ENCODE measurements at regions not wholly inside any gene's neighbourhood (a gene's known extent, or its start where the extent isn't known, plus 50 kb on each side); places are given as distances from the start of the nearest gene placed in this dataset.

DNA sequence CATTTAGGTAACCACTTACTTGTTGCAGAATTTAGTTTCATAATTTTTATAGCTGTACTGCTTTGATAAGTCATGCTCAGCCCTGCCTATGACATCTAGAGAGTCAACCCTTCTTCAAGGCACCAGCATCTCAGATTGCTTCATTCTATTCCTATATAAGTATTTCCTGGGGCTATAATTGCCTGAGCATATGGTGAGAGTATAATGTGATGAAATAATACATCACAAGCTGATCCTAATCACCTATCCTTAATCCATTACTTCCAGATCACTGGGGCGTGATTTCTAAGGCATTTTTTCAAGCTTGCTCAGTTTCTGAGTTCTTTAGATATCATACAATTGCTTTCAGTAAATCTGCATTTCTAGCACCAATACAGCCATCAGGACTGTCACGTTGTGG is 200.0 kb upstream of the NPY2R start:
- H3K9me3 ChIP-seq (ENCODE audit: low read depth) = no peaks in the 10 kb centered on the region
- DNase-seq (ENCODE audit: low spot score) = no peak
- no peaks in the 10 kb centered on the region for H3K4me1 ChIP-seq (ENCODE audit: insufficient read depth)
- no peak for TF ChIP-seq EZH2 (IDR thresholded peaks at IDR 0.05; ENCODE audit: borderline replicate concordance)
- TF ChIP-seq EZH2phosphoT487 (IDR thresholded peaks at IDR 0.05; ENCODE audit: low read depth, severe bottlenecking, unreplicated experiment) = no peak
- TF ChIP-seq, protein P1, sequence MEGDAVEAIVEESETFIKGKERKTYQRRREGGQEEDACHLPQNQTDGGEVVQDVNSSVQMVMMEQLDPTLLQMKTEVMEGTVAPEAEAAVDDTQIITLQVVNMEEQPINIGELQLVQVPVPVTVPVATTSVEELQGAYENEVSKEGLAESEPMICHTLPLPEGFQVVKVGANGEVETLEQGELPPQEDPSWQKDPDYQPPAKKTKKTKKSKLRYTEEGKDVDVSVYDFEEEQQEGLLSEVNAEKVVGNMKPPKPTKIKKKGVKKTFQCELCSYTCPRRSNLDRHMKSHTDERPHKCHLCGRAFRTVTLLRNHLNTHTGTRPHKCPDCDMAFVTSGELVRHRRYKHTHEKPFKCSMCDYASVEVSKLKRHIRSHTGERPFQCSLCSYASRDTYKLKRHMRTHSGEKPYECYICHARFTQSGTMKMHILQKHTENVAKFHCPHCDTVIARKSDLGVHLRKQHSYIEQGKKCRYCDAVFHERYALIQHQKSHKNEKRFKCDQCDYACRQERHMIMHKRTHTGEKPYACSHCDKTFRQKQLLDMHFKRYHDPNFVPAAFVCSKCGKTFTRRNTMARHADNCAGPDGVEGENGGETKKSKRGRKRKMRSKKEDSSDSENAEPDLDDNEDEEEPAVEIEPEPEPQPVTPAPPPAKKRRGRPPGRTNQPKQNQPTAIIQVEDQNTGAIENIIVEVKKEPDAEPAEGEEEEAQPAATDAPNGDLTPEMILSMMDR (IDR thresholded peaks at IDR 0.05; ENCODE audit: poor library complexity) = no peak
- H3K4me3 ChIP-seq = no peak overlapping the region
- H2AFZ ChIP-seq = no peak overlapping the region
- H3K36me3 ChIP-seq (replicated peaks; ENCODE audit: insufficient read depth, low read depth) = no peaks in the 10 kb centered on the region
- no peaks in the 10 kb centered on the region for H3K79me2 ChIP-seq
- H3K4me2 ChIP-seq = no peak overlapping the region
- no peak overlapping the region for H3K27ac ChIP-seq
- no peaks in the 10 kb centered on the region for H3K9me2 ChIP-seq (replicated peaks; ENCODE audit: insufficient read depth)
- H3K27me3 ChIP-seq = no peaks in the 10 kb centered on the region
- no peaks in the 10 kb centered on the region for H4K20me1 ChIP-seq (ENCODE audit: insufficient read depth, poor library complexity, severe bottlenecking)
- 85% methylated on average over 2 of the region's 2 CpGs for WGBS (ENCODE audit: low lambda C conversion rate, missing lambda C conversion rate)

DNA sequence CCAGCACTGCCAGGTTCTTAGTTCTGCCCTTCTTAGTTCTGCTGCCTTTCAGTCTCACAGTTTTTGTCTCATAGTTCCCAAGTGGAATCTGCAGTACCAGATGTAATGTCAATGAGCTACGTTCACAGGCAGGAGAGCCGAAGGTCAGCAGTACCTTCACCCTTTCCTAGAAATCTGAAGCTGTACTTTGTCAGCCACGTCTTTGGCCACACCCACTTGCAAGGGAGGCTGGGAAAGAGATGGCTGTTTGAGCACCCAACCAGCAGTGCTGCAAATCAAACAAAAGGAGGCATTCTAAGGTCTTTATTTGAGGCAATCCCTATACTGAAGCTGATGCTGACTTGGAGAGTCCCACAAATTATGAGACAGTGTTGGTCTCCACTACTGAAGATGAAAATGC is 199.1 kb upstream of the NPY2R start:
- TF ChIP-seq EZH2 (IDR thresholded peaks at IDR 0.05; ENCODE audit: borderline replicate concordance) (no peak), EZH2phosphoT487 (IDR thresholded peaks at IDR 0.05; ENCODE audit: low read depth, severe bottlenecking, unreplicated experiment) (no peak)
- TF ChIP-seq, protein P1 (IDR thresholded peaks at IDR 0.05; ENCODE audit: poor library complexity) = no peak
- Histone ChIP-seq H3K27me3 (no peaks in the 10 kb centered on the region), H3K4me1 (ENCODE audit: insufficient read depth) (no peaks in the 10 kb centered on the region), H3K36me3 (replicated peaks; ENCODE audit: insufficient read depth, low read depth) (no peaks in the 10 kb centered on the region), H3K27ac (no peak overlapping the region), H3K4me2 (no peak overlapping the region), H3K9me3 (ENCODE audit: low read depth) (no peaks in the 10 kb centered on the region), H3K4me3 (no peak overlapping the region), H4K20me1 (ENCODE audit: insufficient read depth, poor library complexity, severe bottlenecking) (no peaks in the 10 kb centered on the region), H2AFZ (no peak overlapping the region), H3K79me2 (no peaks in the 10 kb centered on the region), H3K9me2 (replicated peaks; ENCODE audit: insufficient read depth) (no peaks in the 10 kb centered on the region)
- DNase-seq (ENCODE audit: low spot score) = no peak
- 69% methylated on average over 3 of the region's 3 CpGs for WGBS (ENCODE audit: low lambda C conversion rate, missing lambda C conversion rate)

DNA sequence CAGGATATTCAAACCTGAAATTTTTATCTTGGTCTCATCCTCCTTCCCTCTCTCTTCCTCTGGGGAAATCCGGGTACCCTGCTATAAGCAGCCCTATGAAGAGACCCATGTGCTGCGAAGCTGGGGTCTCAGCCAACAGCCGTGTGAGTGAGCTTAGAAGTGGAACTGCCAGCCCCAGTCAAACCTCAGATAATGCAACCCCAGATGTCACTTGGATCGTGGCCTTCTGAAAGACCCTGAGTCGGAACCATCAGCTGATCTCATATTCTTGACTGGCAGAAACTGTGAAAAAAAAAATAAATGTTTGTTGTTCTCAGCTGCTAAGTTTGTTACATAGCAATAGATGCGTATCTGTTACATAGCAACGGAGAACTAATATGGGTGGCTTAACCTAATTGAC is 198.1 kb upstream of the NPY2R start:
- H2AFZ ChIP-seq = no peak overlapping the region
- H3K79me2 ChIP-seq = no peaks in the 10 kb centered on the region
- H3K27me3 ChIP-seq = no peaks in the 10 kb centered on the region
- H3K9me2 ChIP-seq (replicated peaks; ENCODE audit: insufficient read depth) = no peaks in the 10 kb centered on the region
- H3K9me3 ChIP-seq (ENCODE audit: low read depth) = no peaks in the 10 kb centered on the region
- H3K27ac ChIP-seq = no peak overlapping the region
- DNase-seq (ENCODE audit: low spot score) = no peak
- 92% methylated on average over 7 of the region's 7 CpGs for WGBS (ENCODE audit: low lambda C conversion rate, missing lambda C conversion rate)
- H3K4me1 ChIP-seq (ENCODE audit: insufficient read depth) = no peaks in the 10 kb centered on the region
- H3K4me2 ChIP-seq = no peak overlapping the region
- TF ChIP-seq EZH2phosphoT487 (IDR thresholded peaks at IDR 0.05; ENCODE audit: low read depth, severe bottlenecking, unreplicated experiment) (no peak), EZH2 (IDR thresholded peaks at IDR 0.05; ENCODE audit: borderline replicate concordance) (no peak)
- TF ChIP-seq, protein P1 (IDR thresholded peaks at IDR 0.05; ENCODE audit: poor library complexity) = no peak
- no peak overlapping the region for H3K4me3 ChIP-seq
- no peaks in the 10 kb centered on the region for H3K36me3 ChIP-seq (replicated peaks; ENCODE audit: insufficient read depth, low read depth)
- no peaks in the 10 kb centered on the region for H4K20me1 ChIP-seq (ENCODE audit: insufficient read depth, poor library complexity, severe bottlenecking)

All from hepatocyte (in vitro differentiated cells).